ENCODE measurements at regions not wholly inside any gene's neighbourhood (a gene's known extent, or its start where the extent isn't known, plus 50 kb on each side); places are given as distances from the start of the nearest gene placed in this dataset.

GRCh38 chr12:13455778-13456144 lies 259.2 kb downstream of the EMP1 start:
- no peak for DNase-seq (ENCODE audit: low spot score)
- in situ Hi-C loops (cut with MboI; ENCODE audit: low pct_unique_long_range_greater_than_20kb, low sequenced_read_pairs, unreplicated experiment): no loop called here
- TF ChIP-seq CTCF (IDR thresholded peaks at IDR 0.05; ENCODE audit: extremely low read depth, insufficient read depth, missing control alignments): no peak

- no peak for TF ChIP-seq CTCF (IDR thresholded peaks at IDR 0.05; ENCODE audit: extremely low read depth, insufficient read depth, missing control alignments)
- in situ Hi-C loops (cut with MboI; ENCODE audit: low pct_unique_long_range_greater_than_20kb, low sequenced_read_pairs, unreplicated experiment): no loop called here
- no peak for DNase-seq (ENCODE audit: low spot score)
Measured at GRCh38 chr12:13454991-13455777, 258.7 kb downstream of the EMP1 start.

- TF ChIP-seq CTCF (IDR thresholded peaks at IDR 0.05; ENCODE audit: extremely low read depth, insufficient read depth, missing control alignments): no peak
- DNase-seq (ENCODE audit: low spot score): no peak
- in situ Hi-C loops (cut with MboI; ENCODE audit: low pct_unique_long_range_greater_than_20kb, low sequenced_read_pairs, unreplicated experiment): no loop called here
Measured at GRCh38 chr12:13452955-13453570, 256.5 kb downstream of the EMP1 start.

- in situ Hi-C loops (cut with MboI; ENCODE audit: low pct_unique_long_range_greater_than_20kb, low sequenced_read_pairs, unreplicated experiment): no loop called here
- TF ChIP-seq CTCF (IDR thresholded peaks at IDR 0.05; ENCODE audit: extremely low read depth, insufficient read depth, missing control alignments): no peak
- DNase-seq (ENCODE audit: low spot score): no peak
Measured at GRCh38 chr12:13451776-13452175, 255.2 kb downstream of the EMP1 start.

- in situ Hi-C loops (cut with MboI; ENCODE audit: low pct_unique_long_range_greater_than_20kb, low sequenced_read_pairs, unreplicated experiment): no loop called here
- no peak for DNase-seq (ENCODE audit: low spot score)
- no peak for TF ChIP-seq CTCF (IDR thresholded peaks at IDR 0.05; ENCODE audit: extremely low read depth, insufficient read depth, missing control alignments)
Measured at GRCh38 chr12:13450231-13451080, 253.9 kb downstream of the EMP1 start.

GRCh38 chr12:13444076-13444475 lies 247.6 kb downstream of the EMP1 start:
- in situ Hi-C loops (cut with MboI; ENCODE audit: low pct_unique_long_range_greater_than_20kb, low sequenced_read_pairs, unreplicated experiment): no loop called here
- TF ChIP-seq CTCF (IDR thresholded peaks at IDR 0.05; ENCODE audit: extremely low read depth, insufficient read depth, missing control alignments): no peak
- no peak for DNase-seq (ENCODE audit: low spot score)

Measured in GM13977 (cell line).